Loucy (cell line): ENCODE measurements at regions not wholly inside any gene's neighbourhood (a gene's known extent, or its start where the extent isn't known, plus 50 kb on each side); places are given as distances from the start of the nearest gene placed in this dataset.

Source experiments
- H2AFZ ChIP-seq: fragments of 200-600 bp; sonication (generic); 2 replicates; pipeline ENCODE4 v1.6.0; 2016; ENCODE audit warnings: antibody characterized with exemption, mild to moderate bottlenecking, low read length, moderate library complexity
- H3F3A ChIP-seq: fragments of 200-600 bp; 2 replicates; pipeline ENCODE4 v1.6.0; 2016; ENCODE audit warnings: antibody characterized with exemption, low read depth, mild to moderate bottlenecking
- H3K27me3 ChIP-seq: fragments of 200-600 bp; sonication (generic); 2 replicates; pipeline ENCODE4 v1.6.1; 2014; ENCODE audit warnings: low read length, mild to moderate bottlenecking; ENCODE audit not compliant: insufficient read depth, poor library complexity, severe bottlenecking
- H3K36me3 ChIP-seq: fragments of 200-600 bp; sonication (generic); 2 replicates; pipeline ENCODE4 v1.6.1; 2016; ENCODE audit warnings: low read length; ENCODE audit not compliant: insufficient read depth
- H3K4me1 ChIP-seq: fragments of 200-600 bp; sonication (generic); 2 replicates; pipeline ENCODE4 v1.5.1; 2014; ENCODE audit warnings: low read length, mild to moderate bottlenecking; ENCODE audit not compliant: insufficient read depth, poor library complexity, severe bottlenecking
- H3K4me2 ChIP-seq: fragments of 200-600 bp; sonication (generic); 2 replicates; pipeline ENCODE4 v1.6.0; 2014; ENCODE audit warnings: antibody characterized with exemption, low read length, low read depth, mild to moderate bottlenecking; ENCODE audit not compliant: poor library complexity, severe bottlenecking
- H3K4me3 ChIP-seq: fragments of 200-600 bp; sonication (generic); 2 replicates; pipeline ENCODE4 v1.5.1; 2014; ENCODE audit warnings: low read length, mild to moderate bottlenecking, mixed read lengths; ENCODE audit not compliant: poor library complexity, severe bottlenecking
- H3K79me2 ChIP-seq: fragments of 200-600 bp; sonication (generic); 2 replicates; pipeline ENCODE4 v1.6.1; 2014; ENCODE audit warnings: low read length; ENCODE audit not compliant: insufficient read depth
- H3K9ac ChIP-seq: fragments of 200-600 bp; sonication (generic); 2 replicates; pipeline ENCODE4 v1.6.0; 2014; ENCODE audit warnings: mild to moderate bottlenecking, low read depth, low read length, moderate library complexity; ENCODE audit not compliant: poor library complexity, severe bottlenecking
- H3K9me2 ChIP-seq: fragments of 200-600 bp; sonication (generic); replicated peaks from 2 replicates; pipeline ENCODE4 v1.6.1; 2016; ENCODE audit warnings: low read depth, low read length, mixed read lengths
- H3K9me3 ChIP-seq: fragments of 200-600 bp; sonication (generic); 2 replicates; pipeline ENCODE4 v1.6.1; 2014; ENCODE audit warnings: mild to moderate bottlenecking, antibody characterized with exemption, low read length, low read depth; ENCODE audit not compliant: insufficient read depth
- H4K20me1 ChIP-seq: fragments of 200-600 bp; sonication (generic); 2 replicates; pipeline ENCODE4 v1.6.0; 2014; ENCODE audit warnings: antibody characterized with exemption, low read length, mild to moderate bottlenecking; ENCODE audit not compliant: insufficient read depth, poor library complexity, severe bottlenecking
- CTCF ChIP-seq: fragments of 200-600 bp; sonication (generic); conservative IDR thresholded peaks from 2 replicates; pipeline ENCODE4 v1.5.1; 2014; ENCODE audit warnings: mild to moderate bottlenecking, antibody characterized with exemption, low read length
- EZH2phosphoT487 ChIP-seq: fragments of 200-600 bp; IDR thresholded peaks from 2 replicates; pipeline ENCODE4 v1.6.1; 2018; ENCODE audit warnings: antibody characterized with exemption, mild to moderate bottlenecking, moderate library complexity, borderline replicate concordance

GRCh38 chr19:56993851-56994250 is 125.9 kb upstream of the USP29 start:
- Histone ChIP-seq H3K9me3 (peaks cover 11% of the 10 kb centered on the region; the same call in 1 of the 2 replicates), H3F3A (no peaks in the 10 kb centered on the region), H2AFZ (no peak overlapping the region), H4K20me1 (no peaks in the 10 kb centered on the region), H3K9ac (no peak overlapping the region), H3K36me3 (no peaks in the 10 kb centered on the region), H3K4me2 (no peak overlapping the region), H3K79me2 (no peaks in the 10 kb centered on the region), H3K27me3 (no peaks in the 10 kb centered on the region), H3K9me2 (no peaks in the 10 kb centered on the region), H3K4me3 (no peak overlapping the region), H3K4me1 (no peaks in the 10 kb centered on the region)
- TF ChIP-seq CTCF (no peak), EZH2phosphoT487 (no peak)

GRCh38 chr19:56994251-56995017 is 125.4 kb upstream of the USP29 start:
- Histone ChIP-seq H3K79me2 (no peaks in the 10 kb centered on the region), H3F3A (no peaks in the 10 kb centered on the region), H3K4me1 (no peaks in the 10 kb centered on the region), H3K4me3 (no peak overlapping the region), H3K9me3 (peaks cover 10% of the 10 kb centered on the region; the same call in 1 of the 2 replicates), H2AFZ (no peak overlapping the region), H3K9me2 (no peaks in the 10 kb centered on the region), H3K27me3 (no peaks in the 10 kb centered on the region), H3K4me2 (no peak overlapping the region), H3K9ac (no peak overlapping the region), H4K20me1 (no peaks in the 10 kb centered on the region), H3K36me3 (no peaks in the 10 kb centered on the region)
- no peak for TF ChIP-seq CTCF
- TF ChIP-seq EZH2phosphoT487: no peak

- no peaks in the 10 kb centered on the region for H3K9me2 ChIP-seq
- H3K79me2 ChIP-seq: no peaks in the 10 kb centered on the region
- no peaks in the 10 kb centered on the region for H3K36me3 ChIP-seq
- no peak overlapping the region for H3K4me2 ChIP-seq
- 0 out of 2 replicates have a peak, but pooled peaks cover 9% of the 10 kb centered on the region for H3K9me3 ChIP-seq
- H3F3A ChIP-seq: no peaks in the 10 kb centered on the region
- H3K4me3 ChIP-seq: no peak overlapping the region
- TF ChIP-seq EZH2phosphoT487 (no peak), CTCF (no peak)
- H3K27me3 ChIP-seq: no peaks in the 10 kb centered on the region
- no peak overlapping the region for H2AFZ ChIP-seq
- H4K20me1 ChIP-seq: no peaks in the 10 kb centered on the region
- H3K9ac ChIP-seq: no peak overlapping the region
- H3K4me1 ChIP-seq: no peaks in the 10 kb centered on the region
Measured at GRCh38 chr19:56995303-56995702, 124.5 kb upstream of the USP29 start.
